Gastroesophageal sphincter (tissue), 4 donors: ENCODE measurements at regions not wholly inside any gene's neighbourhood (a gene's known extent, or its start where the extent isn't known, plus 50 kb on each side); places are given as distances from the start of the nearest gene placed in this dataset.

ENCODE experiments used
- ATAC-seq: fragments of 150-250 bp; one replicate; pipeline ENCODE4 v1.9.1; 2016; ENCODE audit warnings: mild to moderate bottlenecking, moderate library complexity
- H3K27ac ChIP-seq, 4 donors: fragments of 200-600 bp; sonication (generic) in 3 of 4; 1 replicate in 3 of 4; 2 replicates in 1 of 4; pipeline ENCODE4 v1.5.1; 2016 to 2019
- H3K27me3 ChIP-seq: fragments of 200-600 bp; sonication (generic); one replicate; pipeline ENCODE4 v1.5.1; 2019
- H3K36me3 ChIP-seq, 2 donors: fragments of 200-600 bp; sonication (generic); one replicate each; pipeline ENCODE4 v1.5.1; 2019; ENCODE audit warnings: control low read depth in 1 of 2
- H3K4me1 ChIP-seq, 3 donors: fragments of 200-600 bp; sonication (generic); 1 replicate in 2 of 3; 2 replicates in 1 of 3; pipeline ENCODE4 v1.5.1; 2016 to 2019; ENCODE audit warnings: control low read depth in 2 of 3
- H3K4me3 ChIP-seq, 2 donors: fragments of 200-600 bp; sonication (generic); one replicate each; pipeline ENCODE4 v1.5.1; 2019; ENCODE audit warnings: mild to moderate bottlenecking in 1 of 2, moderate library complexity in 1 of 2
- H3K9me3 ChIP-seq, 3 donors: fragments of 200-600 bp; sonication (generic); one replicate each; pipeline ENCODE4 v1.5.1; 2017 to 2019; ENCODE audit warnings: control low read depth in 2 of 3
- EP300 ChIP-seq: sonication (generic); formaldehyde crosslinking; IDR thresholded peaks from one replicate; pipeline ENCODE4 v1.6.1; 2017; ENCODE audit warnings: antibody characterized with exemption, mild to moderate bottlenecking
- POLR2A ChIP-seq, 2 donors: fragments of 450-650 bp; IDR thresholded peaks; one replicate each; pipeline ENCODE4 v1.6.1; 2017; ENCODE audit warnings: antibody characterized with exemption in 2 of 2, mild to moderate bottlenecking in 2 of 2, moderate library complexity in 1 of 2
- POLR2AphosphoS5 ChIP-seq: sonication (generic); formaldehyde crosslinking; IDR thresholded peaks from one replicate; pipeline ENCODE4 v1.6.1; 2017; ENCODE audit warnings: antibody characterized with exemption
- WGBS, 2 donors: methylation state at CpG; one replicate each; pipeline ENCODE4 v1.1.5; 2018; ENCODE audit warnings: low coverage in 1 of 2; 5-methylcytosine and 5-hydroxymethylcytosine counted together
- TF ChIP-seq, protein P1 (sequence below), 4 experiments: fragments of 200-600 bp in 2 of 4; fragments of 450-650 bp in 2 of 4; sonication (generic) in 1 of 4; IDR thresholded peaks; one replicate each; pipeline ENCODE4 v1.5.1; 2017 to 2019; ENCODE audit warnings: antibody characterized with exemption in 4 of 4, mild to moderate bottlenecking in 2 of 4, moderate library complexity in 2 of 4

DNA sequence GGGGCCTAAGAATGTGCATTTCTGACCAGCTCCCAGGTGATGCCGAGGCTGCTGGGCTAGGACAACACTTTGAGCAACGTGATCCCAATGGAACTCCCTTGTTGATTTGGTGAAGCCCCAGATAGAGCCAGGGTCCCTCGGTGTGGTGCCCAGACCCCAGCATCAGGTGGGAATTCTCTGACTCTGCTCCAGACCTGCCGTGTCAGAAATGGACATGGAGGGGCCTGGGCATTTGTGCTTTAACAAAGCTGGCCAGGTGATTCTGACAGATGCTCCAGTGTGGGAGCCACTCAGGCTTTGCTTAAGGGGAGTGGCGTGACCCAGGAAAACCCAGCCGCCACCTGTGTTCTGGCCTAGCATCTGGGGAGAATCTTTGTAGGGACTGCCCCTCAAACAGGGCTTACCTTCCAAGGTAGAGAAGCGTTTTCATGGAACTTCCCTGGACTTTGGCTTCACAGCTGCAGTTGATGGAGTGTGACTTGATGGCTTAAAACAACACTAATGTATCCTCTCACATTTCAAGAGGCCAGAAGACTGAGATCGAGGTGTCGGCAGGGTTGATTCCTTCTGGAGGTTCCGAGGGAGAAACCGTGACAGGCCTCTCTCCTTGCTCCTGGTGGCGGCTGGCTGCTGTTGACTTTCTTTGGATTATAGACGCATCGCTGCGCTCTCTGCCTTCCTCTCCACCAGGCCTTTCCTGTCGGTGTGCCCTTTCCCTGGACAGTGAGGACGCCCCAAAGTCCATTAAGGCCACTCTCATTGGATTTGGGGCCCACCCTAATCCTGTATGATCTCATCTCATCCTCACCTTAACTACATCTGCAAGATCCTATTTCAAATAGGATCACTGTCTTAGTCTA, 57.0 kb upstream of the HDAC4 start:
- ATAC-seq = no peak
- no peak for TF ChIP-seq EP300
- no peak for TF ChIP-seq POLR2A (IDR thresholded peaks at IDR 0.05)
- TF ChIP-seq, protein P1, sequence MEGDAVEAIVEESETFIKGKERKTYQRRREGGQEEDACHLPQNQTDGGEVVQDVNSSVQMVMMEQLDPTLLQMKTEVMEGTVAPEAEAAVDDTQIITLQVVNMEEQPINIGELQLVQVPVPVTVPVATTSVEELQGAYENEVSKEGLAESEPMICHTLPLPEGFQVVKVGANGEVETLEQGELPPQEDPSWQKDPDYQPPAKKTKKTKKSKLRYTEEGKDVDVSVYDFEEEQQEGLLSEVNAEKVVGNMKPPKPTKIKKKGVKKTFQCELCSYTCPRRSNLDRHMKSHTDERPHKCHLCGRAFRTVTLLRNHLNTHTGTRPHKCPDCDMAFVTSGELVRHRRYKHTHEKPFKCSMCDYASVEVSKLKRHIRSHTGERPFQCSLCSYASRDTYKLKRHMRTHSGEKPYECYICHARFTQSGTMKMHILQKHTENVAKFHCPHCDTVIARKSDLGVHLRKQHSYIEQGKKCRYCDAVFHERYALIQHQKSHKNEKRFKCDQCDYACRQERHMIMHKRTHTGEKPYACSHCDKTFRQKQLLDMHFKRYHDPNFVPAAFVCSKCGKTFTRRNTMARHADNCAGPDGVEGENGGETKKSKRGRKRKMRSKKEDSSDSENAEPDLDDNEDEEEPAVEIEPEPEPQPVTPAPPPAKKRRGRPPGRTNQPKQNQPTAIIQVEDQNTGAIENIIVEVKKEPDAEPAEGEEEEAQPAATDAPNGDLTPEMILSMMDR (IDR thresholded peaks at IDR 0.05) = no peak
- TF ChIP-seq POLR2AphosphoS5 = no peak
- 90 to 92% methylated on average over 5 to 8 of the region's 17 CpGs for WGBS, 2 donors

DNA sequence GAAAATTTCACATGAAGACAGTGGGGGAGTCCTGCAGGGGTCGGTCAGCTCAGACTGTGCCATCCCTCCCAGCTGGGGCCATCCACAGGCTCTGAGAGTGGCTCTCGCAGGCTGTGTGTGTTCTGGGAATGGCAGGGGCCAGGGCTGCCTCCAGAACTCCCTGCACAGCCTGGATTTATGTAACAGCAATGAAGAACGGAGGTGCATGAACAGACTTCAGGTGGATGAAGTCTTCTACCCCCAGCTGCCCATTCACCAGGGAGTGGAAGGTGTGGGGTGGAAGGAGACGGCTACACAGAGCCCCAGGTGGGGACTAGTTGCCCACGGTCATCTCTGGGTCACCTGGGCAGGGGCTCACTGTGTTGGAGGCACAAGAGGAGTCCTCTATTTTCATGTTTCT, 56.1 kb upstream of the HDAC4 start:
- Histone ChIP-seq H3K4me1 (no peaks in the 10 kb centered on the region), H3K27me3 (no peaks in the 10 kb centered on the region), H3K9me3 (peaks cover 0 to 18% (median 0%) of the 10 kb centered on the region in 3 donors), H3K4me3 (no peak overlapping the region), H3K27ac (no peak overlapping the region), H3K36me3 (no peaks in the 10 kb centered on the region)
- TF ChIP-seq POLR2AphosphoS5 = no peak
- TF ChIP-seq EP300 = no peak
- no peak for TF ChIP-seq POLR2A (IDR thresholded peaks at IDR 0.05)
- TF ChIP-seq, protein P1 (IDR thresholded peaks at IDR 0.05) = no peak
- WGBS, 2 donors = 74 to 93% methylated on average over 3 to 4 of the region's 5 CpGs
- no peak for ATAC-seq

More for the DNA sequence above, 57.0 kb upstream of the HDAC4 start:
- no peaks in the 10 kb centered on the region for H3K36me3 ChIP-seq
- no peak overlapping the region for H3K27ac ChIP-seq
- H3K9me3 ChIP-seq = peaks cover 0 to 10% (median 0%) of the 10 kb centered on the region in 3 donors
- no peak overlapping the region for H3K4me3 ChIP-seq
- peaks cover 0 to 2% (median 0%) of the 10 kb centered on the region in 3 donors for H3K4me1 ChIP-seq
- no peaks in the 10 kb centered on the region for H3K27me3 ChIP-seq

DNA sequence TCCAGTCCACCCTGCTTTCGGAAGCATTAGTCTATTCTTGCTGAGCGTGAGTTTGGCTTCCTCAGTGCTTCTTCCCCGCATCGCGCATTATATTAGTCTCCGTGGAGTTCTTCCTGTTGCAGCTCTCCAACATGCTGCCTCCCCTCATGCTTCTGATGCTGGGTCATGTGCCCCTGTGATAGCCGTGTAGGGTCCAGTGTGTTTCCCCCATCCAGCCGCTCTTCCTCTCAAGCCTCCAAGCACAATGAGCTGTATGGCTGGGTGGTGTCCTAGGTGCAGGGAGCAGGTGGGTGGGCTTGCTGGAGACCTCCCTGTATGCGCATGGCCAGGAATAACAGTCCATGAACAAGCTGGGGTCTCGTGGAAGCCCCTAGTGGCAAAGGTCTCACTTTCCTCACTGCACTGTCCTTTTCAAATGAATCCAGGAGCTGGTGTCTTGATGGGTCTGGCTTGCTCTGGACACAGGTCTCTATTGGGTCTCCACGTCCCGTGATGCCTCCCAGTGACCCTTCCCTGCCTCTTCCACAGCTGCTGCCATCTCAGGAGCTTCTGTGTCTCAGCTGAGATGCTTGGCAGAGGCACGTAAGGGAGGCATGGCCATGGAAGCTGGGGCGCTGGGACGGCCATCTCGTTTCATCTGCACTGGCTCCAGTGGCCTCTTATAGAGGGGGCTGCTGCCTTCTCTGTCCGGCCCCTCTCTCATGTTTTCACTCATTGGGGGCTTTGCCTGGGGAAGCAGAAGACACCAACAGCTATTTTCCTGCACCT, 54.8 kb upstream of the HDAC4 start:
- TF ChIP-seq EP300 (no peak), POLR2AphosphoS5 (no peak), POLR2A (IDR thresholded peaks at IDR 0.05) (no peak)
- TF ChIP-seq, protein P1 (IDR thresholded peaks at IDR 0.05) = no peak
- Histone ChIP-seq H3K27ac (no peak overlapping the region), H3K36me3 (no peaks in the 10 kb centered on the region), H3K9me3 (peaks cover 0 to 26% (median 0%) of the 10 kb centered on the region in 3 donors), H3K27me3 (no peaks in the 10 kb centered on the region), H3K4me1 (no peaks in the 10 kb centered on the region), H3K4me3 (no peak overlapping the region)
- ATAC-seq = no peak
- 84 to 95% methylated on average over 6 to 7 of the region's 17 CpGs for WGBS, 2 donors

DNA sequence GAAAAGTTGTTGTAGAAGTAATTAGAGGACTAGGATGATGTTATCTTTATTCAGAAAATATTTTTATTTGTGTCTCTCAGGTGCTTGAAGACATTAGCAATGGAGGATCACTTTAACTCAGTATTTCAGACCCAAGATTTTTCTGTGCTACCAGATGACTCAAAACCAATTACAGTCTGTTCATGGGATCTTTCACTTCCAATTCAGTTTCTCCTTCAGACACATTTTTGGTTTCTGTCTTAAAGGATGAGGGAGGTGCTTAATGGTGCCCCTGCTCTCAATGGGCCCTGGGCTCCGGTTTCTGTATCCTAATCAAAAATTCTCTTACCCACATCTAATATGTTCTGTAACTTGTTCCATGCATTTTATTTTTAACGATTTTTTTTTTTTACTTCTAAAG, 53.7 kb upstream of the HDAC4 start:
- TF ChIP-seq POLR2AphosphoS5 (no peak), EP300 (no peak)
- TF ChIP-seq, protein P1 (IDR thresholded peaks at IDR 0.05) = no peak
- ATAC-seq = no peak
- Histone ChIP-seq H3K27ac (no peak overlapping the region), H3K4me1 (no peaks in the 10 kb centered on the region), H3K36me3 (no peaks in the 10 kb centered on the region), H3K9me3 (peaks cover 0 to 26% (median 0%) of the 10 kb centered on the region in 3 donors), H3K27me3 (no peaks in the 10 kb centered on the region), H3K4me3 (no peak overlapping the region)
- WGBS, 2 donors = 64 to 72% methylated on average over 2 of the region's 2 CpGs
